B cell (primary cell): ENCODE measurements at regions not wholly inside any gene's neighbourhood (a gene's known extent, or its start where the extent isn't known, plus 50 kb on each side); places are given as distances from the start of the nearest gene placed in this dataset.

ENCODE experiments used
- ATAC-seq: fragments of 200-7000 bp; cut with Tn5 transposase; one replicate; pipeline ENCODE4 v1.10.0; 2021; ENCODE audit warnings: low read depth, mild to moderate bottlenecking, moderate number of reproducible peaks, moderate library complexity
- CTCF ChIA-PET: fragments of 350-600 bp; sonication (Branson Sonifier 250); formaldehyde crosslinking; loops from one replicate; lab custom pipeline; 2021; ENCODE audit warnings: antibody characterized with exemption, inconsistent platforms; lab: Charles Lee
- POLR2A ChIA-PET: fragments of 350-600 bp; sonication (Branson Sonifier 250); formaldehyde crosslinking; loops from one replicate; lab custom pipeline; 2021; ENCODE audit warnings: antibody characterized with exemption; lab: Charles Lee
- DNase-seq: peaks from one replicate; pipeline ENCODE4 v3.0.0; 2013
- H2AFZ ChIP-seq: 2 replicates; pipeline ENCODE4 v1.6.1; 2012; ENCODE audit warnings: mild to moderate bottlenecking, low read depth, low read length; ENCODE audit not compliant: insufficient read depth, poor library complexity, severe bottlenecking
- H3K27ac ChIP-seq, 2 donors: 1 replicate in 1 of 2; 2 replicates in 1 of 2; pipeline ENCODE4 v1.5.1; 2012 to 2013; ENCODE audit warnings: low read length in 2 of 2, mild to moderate bottlenecking in 2 of 2, moderate library complexity in 1 of 2
- H3K27me3 ChIP-seq, 4 experiments: fragments of 200-600 bp in 1 of 4; sonication (generic) in 1 of 4; replicated peaks in 1 of 4; 1 replicate in 2 of 4; 2 replicates in 2 of 4; pipeline versions ENCODE4 v1.6.1 to v1.7.0; 2013 to 2016; ENCODE audit warnings: low read length in 3 of 4, mild to moderate bottlenecking in 2 of 4, mixed read lengths in 1 of 4, moderate library complexity in 1 of 4; ENCODE audit not compliant: insufficient read depth in 4 of 4, control insufficient read depth in 3 of 4; ENCODE audit errors: control extremely low read depth in 1 of 4
- H3K36me3 ChIP-seq, 2 experiments: replicated peaks in 1 of 2; 1 replicate in 1 of 2; 2 replicates in 1 of 2; pipeline versions ENCODE4 v1.6.1 to v1.7.1; 2013; ENCODE audit warnings: low read length in 1 of 2; ENCODE audit not compliant: insufficient read depth in 2 of 2, control insufficient read depth in 1 of 2; ENCODE audit errors: control extremely low read depth in 1 of 2, extremely low read depth in 1 of 2
- H3K4me1 ChIP-seq, 2 donors: fragments of 200-600 bp in 1 of 2; sonication (generic) in 1 of 2; 1 replicate in 1 of 2; 2 replicates in 1 of 2; pipeline versions ENCODE4 v1.5.1 to v1.6.1; 2013 to 2017; ENCODE audit warnings: low read length in 2 of 2; ENCODE audit not compliant: control insufficient read depth in 2 of 2, insufficient read depth in 2 of 2
- H3K4me2 ChIP-seq: replicated peaks from 2 replicates; pipeline ENCODE3; 2012; ENCODE audit warnings: mild to moderate bottlenecking, low read depth, low read length; ENCODE audit not compliant: poor library complexity, severe bottlenecking
- H3K4me3 ChIP-seq, 5 experiments: fragments of 200-600 bp in 1 of 5; sonication (generic) in 1 of 5; 1 replicate in 3 of 5; 2 replicates in 2 of 5; pipeline versions ENCODE4 v1.5.1 to v1.7.0; 2011 to 2016; ENCODE audit warnings: low read length in 4 of 5, mild to moderate bottlenecking in 4 of 5, low read depth in 2 of 5, control low read depth in 1 of 5, moderate library complexity in 1 of 5; ENCODE audit not compliant: insufficient read depth in 1 of 5; ENCODE audit errors: control extremely low read depth in 1 of 5, extremely low read depth in 1 of 5
- H3K79me2 ChIP-seq: fragments of 200-600 bp; sonication (generic); one replicate; pipeline ENCODE4 v1.6.0; 2016; ENCODE audit warnings: low read length; ENCODE audit not compliant: control insufficient read depth, insufficient read depth
- H3K9ac ChIP-seq: fragments of 200-600 bp; sonication (generic); 2 replicates; pipeline ENCODE4 v1.6.1; 2017; ENCODE audit warnings: mild to moderate bottlenecking, low read length, moderate library complexity
- H3K9me3 ChIP-seq, 3 donors: one replicate each; pipeline versions ENCODE4 v1.6.1 to v1.7.1; 2013; ENCODE audit warnings: low read length in 2 of 3; ENCODE audit not compliant: control insufficient read depth in 2 of 3, insufficient read depth in 1 of 3; ENCODE audit errors: control extremely low read depth in 1 of 3
- H4K20me1 ChIP-seq: 2 replicates; pipeline ENCODE4 v1.6.0; 2012; ENCODE audit warnings: mild to moderate bottlenecking, low read length; ENCODE audit not compliant: insufficient read depth, control insufficient read depth, poor library complexity, severe bottlenecking
- H3K27ac Mint-ChIP-seq: one replicate; pipeline ENCODE4 v1.8.0; 2021; ENCODE audit warnings: mixed read lengths
- H3K27me3 Mint-ChIP-seq: one replicate; pipeline ENCODE4 v1.8.0; 2021; ENCODE audit warnings: mixed read lengths
- H3K4me1 Mint-ChIP-seq: one replicate; pipeline ENCODE4 v1.8.0; 2021; ENCODE audit warnings: mixed read lengths
- H3K4me3 Mint-ChIP-seq: one replicate; pipeline ENCODE4 v1.8.0; 2021; ENCODE audit warnings: mixed read lengths
- H3K9me3 Mint-ChIP-seq: one replicate; pipeline ENCODE4 v1.8.0; 2022; ENCODE audit warnings: mixed read lengths; ENCODE audit not compliant: insufficient read depth
- EZH2 ChIP-seq: IDR thresholded peaks from 2 replicates; pipeline ENCODE4 v1.6.1; 2012; ENCODE audit warnings: borderline replicate concordance, low read depth, mild to moderate bottlenecking, moderate library complexity, low read length; ENCODE audit not compliant: insufficient read depth, poor library complexity, severe bottlenecking
- WGBS: methylation state at CpG from one replicate; pipeline ENCODE4 v1.1.5; 2013; ENCODE audit warnings: missing lambda C conversion rate; ENCODE audit not compliant: insufficient coverage; 5-methylcytosine and 5-hydroxymethylcytosine counted together
- intact Hi-C: fragments of 100-400 bp; cut with micrococcal nuclease; formaldehyde crosslinking; loops from one replicate; pipeline ENCODE4 v1.10.0; 2022
- TF ChIP-seq, protein P1 (sequence below): fragments of 200-600 bp; IDR thresholded peaks from one replicate; pipeline ENCODE4 v1.8.0; 2022; ENCODE audit warnings: antibody characterized with exemption, mild to moderate bottlenecking

DNA sequence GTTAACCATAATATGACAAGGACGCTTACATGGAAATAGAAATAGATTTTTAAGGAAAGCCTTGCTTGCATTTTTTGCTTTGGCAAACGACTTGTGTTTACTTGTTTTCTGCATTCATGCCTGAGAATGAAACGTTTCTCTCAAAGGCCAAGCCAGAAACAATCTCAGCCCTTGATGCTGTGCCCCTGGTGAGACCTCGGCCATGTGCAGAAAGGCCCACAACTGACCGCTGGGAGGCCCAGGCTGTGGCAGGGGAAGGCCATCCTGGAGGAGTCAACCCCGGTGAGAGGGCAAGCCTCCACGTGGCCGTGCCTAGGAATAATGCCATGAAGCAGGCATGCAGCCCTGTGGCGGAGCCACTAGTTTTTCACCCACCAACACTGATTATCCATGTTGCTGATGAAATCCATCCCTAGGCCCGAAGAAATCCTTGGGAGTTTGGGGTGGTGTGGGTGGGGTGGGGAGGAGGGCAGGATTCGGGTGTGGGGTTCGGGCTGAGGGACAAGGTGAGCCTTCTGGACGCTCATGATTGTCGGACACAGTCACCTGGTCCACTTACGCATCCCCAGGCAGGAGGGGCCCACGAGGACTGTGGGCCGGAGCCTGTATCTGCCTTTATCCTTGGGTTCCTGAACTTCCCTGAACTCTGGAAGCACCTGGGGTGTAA, 107.6 kb upstream of the APCDD1 start:
- 89% methylated on average over 12 of the region's 17 CpGs for WGBS
- Histone ChIP-seq H3K9ac (no peak overlapping the region), H3K9me3 (no peaks in the 10 kb centered on the region), H3K4me2 (no peak overlapping the region), H2AFZ (no peak overlapping the region), H3K27ac (no peak overlapping the region), H3K4me1 (no peaks in the 10 kb centered on the region), H3K4me3 (no peak overlapping the region), H3K36me3 (no peaks in the 10 kb centered on the region), H4K20me1 (no peaks in the 10 kb centered on the region), H3K27me3 (no peaks in the 10 kb centered on the region), H3K79me2 (no peaks in the 10 kb centered on the region)
- Mint-ChIP-seq H3K9me3 (no peaks in the 10 kb centered on the region), H3K27me3 (peaks cover 4% of the 10 kb centered on the region), H3K27ac (no peak overlapping the region), H3K4me3 (no peak overlapping the region), H3K4me1 (no peaks in the 10 kb centered on the region)
- POLR2A ChIA-PET, result no interaction called here
- CTCF ChIA-PET, result no interaction called here
- intact Hi-C loops, result no loop called here
- no peak for DNase-seq
- no peak for ATAC-seq
- TF ChIP-seq EZH2, result no peak
- TF ChIP-seq, protein P1, sequence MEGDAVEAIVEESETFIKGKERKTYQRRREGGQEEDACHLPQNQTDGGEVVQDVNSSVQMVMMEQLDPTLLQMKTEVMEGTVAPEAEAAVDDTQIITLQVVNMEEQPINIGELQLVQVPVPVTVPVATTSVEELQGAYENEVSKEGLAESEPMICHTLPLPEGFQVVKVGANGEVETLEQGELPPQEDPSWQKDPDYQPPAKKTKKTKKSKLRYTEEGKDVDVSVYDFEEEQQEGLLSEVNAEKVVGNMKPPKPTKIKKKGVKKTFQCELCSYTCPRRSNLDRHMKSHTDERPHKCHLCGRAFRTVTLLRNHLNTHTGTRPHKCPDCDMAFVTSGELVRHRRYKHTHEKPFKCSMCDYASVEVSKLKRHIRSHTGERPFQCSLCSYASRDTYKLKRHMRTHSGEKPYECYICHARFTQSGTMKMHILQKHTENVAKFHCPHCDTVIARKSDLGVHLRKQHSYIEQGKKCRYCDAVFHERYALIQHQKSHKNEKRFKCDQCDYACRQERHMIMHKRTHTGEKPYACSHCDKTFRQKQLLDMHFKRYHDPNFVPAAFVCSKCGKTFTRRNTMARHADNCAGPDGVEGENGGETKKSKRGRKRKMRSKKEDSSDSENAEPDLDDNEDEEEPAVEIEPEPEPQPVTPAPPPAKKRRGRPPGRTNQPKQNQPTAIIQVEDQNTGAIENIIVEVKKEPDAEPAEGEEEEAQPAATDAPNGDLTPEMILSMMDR, result no peak

DNA sequence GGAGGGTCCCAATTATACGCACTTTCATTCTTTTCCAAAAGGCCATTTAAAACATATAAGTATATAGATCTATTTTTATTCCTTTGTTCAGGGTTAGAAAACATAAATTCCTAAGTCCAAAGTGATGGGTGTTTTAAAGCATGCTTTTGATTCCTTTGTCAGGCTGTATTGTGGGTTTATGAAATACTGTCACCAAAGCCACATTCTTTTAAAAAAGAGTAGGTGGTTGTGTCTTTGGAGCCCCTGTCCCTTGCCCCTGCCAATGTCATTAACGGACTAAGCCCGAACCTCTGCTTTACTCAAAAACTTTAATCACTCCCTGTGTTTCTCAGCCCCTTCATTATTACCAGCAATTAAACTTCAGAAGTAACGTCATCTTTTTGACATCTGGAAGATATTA, 104.9 kb upstream of the APCDD1 start:
- Mint-ChIP-seq H3K4me3 (no peak overlapping the region), H3K4me1 (no peaks in the 10 kb centered on the region), H3K9me3 (no peaks in the 10 kb centered on the region), H3K27ac (no peak overlapping the region), H3K27me3 (no peaks in the 10 kb centered on the region)
- Histone ChIP-seq H2AFZ (no peak overlapping the region), H3K4me2 (no peak overlapping the region), H3K9me3 (peaks cover 0 to 5% (median 0%) of the 10 kb centered on the region in 3 donors), H3K9ac (no peak overlapping the region), H3K36me3 (no peaks in the 10 kb centered on the region), H3K4me1 (no peaks in the 10 kb centered on the region), H3K4me3 (no peak overlapping the region), H3K79me2 (no peaks in the 10 kb centered on the region), H3K27ac (no peak overlapping the region), H4K20me1 (no peaks in the 10 kb centered on the region), H3K27me3 (no peaks in the 10 kb centered on the region)
- ChIA-PET POLR2A (no interaction called here), CTCF (no interaction called here)
- no CpG with 5 or more reads among the region's 4 CpGs for WGBS
- ATAC-seq (no peak), DNase-seq (no peak)
- intact Hi-C loops, result no loop called here
- TF ChIP-seq, protein P1, result no peak
- TF ChIP-seq EZH2, result no peak
